OCI-LY3 (cell line): ENCODE measurements at regions not wholly inside any gene's neighbourhood (a gene's known extent, or its start where the extent isn't known, plus 50 kb on each side); places are given as distances from the start of the nearest gene placed in this dataset.

Source experiments
- H2AFZ ChIP-seq: fragments of 200-600, 300-600 bp; shearing (Covaris generic); 2 replicates; pipeline ENCODE4 v1.6.0; 2014; ENCODE audit warnings: antibody characterized with exemption, low read depth, low read length
- H3K27ac ChIP-seq: fragments of 200-600, 300-600 bp; sonication (generic); 2 replicates; pipeline ENCODE4 v1.5.1; 2014; ENCODE audit warnings: mild to moderate bottlenecking, low read length, moderate library complexity, mixed read lengths
- H3K27me3 ChIP-seq: fragments of 200-600, 300-600 bp; sonication (generic); 2 replicates; pipeline ENCODE4 v1.6.1; 2014; ENCODE audit warnings: low read depth, low read length, mixed read lengths
- H3K36me3 ChIP-seq: fragments of 200-600, 300-600 bp; sonication (generic); replicated peaks from 2 replicates; pipeline ENCODE3; 2014; ENCODE audit warnings: low read depth, low read length, mixed read lengths
- H3K4me1 ChIP-seq: fragments of 300-600, 200-600 bp; sonication (generic); 2 replicates; pipeline ENCODE4 v1.6.1; 2014; ENCODE audit warnings: low read length, mixed read lengths
- H3K4me2 ChIP-seq: fragments of 200-600, 300-600 bp; sonication (generic); 2 replicates; pipeline ENCODE4 v1.6.1; 2014; ENCODE audit warnings: low read length, mixed read lengths
- H3K4me3 ChIP-seq: fragments of 300-600, 200-600 bp; sonication (generic); 2 replicates; pipeline ENCODE4 v1.5.1; 2014; ENCODE audit warnings: antibody characterized with exemption, mild to moderate bottlenecking, low read length, moderate library complexity
- H3K79me2 ChIP-seq: fragments of 300-600, 200-600 bp; shearing (Covaris generic); 2 replicates; pipeline ENCODE4 v1.6.1; 2014; ENCODE audit warnings: mild to moderate bottlenecking, low read length, mixed read lengths
- H3K9ac ChIP-seq: fragments of 300-600, 200-600 bp; shearing (Covaris generic); 2 replicates; pipeline ENCODE4 v1.6.0; 2014; ENCODE audit warnings: mild to moderate bottlenecking, low read length, moderate library complexity
- H3K9me3 ChIP-seq: fragments of 200-600, 300-600 bp; shearing (Covaris generic); 2 replicates; pipeline ENCODE4 v1.6.1; 2014; ENCODE audit warnings: low read length, mixed read lengths; ENCODE audit not compliant: insufficient read depth
- H4K20me1 ChIP-seq: fragments of 200-600, 300-600 bp; sonication (generic); 2 replicates; pipeline ENCODE4 v1.6.1; 2016; ENCODE audit warnings: low read length, mixed read lengths; ENCODE audit not compliant: insufficient read depth
- EZH2phosphoT487 ChIP-seq: fragments of 200-600 bp; shearing (Covaris generic); IDR thresholded peaks from 2 replicates; pipeline ENCODE4 v1.6.1; 2018; ENCODE audit warnings: antibody characterized with exemption, mixed run types, low read depth
- TF ChIP-seq, protein P1 (sequence below): fragments of 200-600, 300-600 bp; sonication (generic); IDR thresholded peaks from 2 replicates; pipeline ENCODE4 v1.5.1; 2014; ENCODE audit warnings: antibody characterized with exemption, low read length, low read depth

DNA sequence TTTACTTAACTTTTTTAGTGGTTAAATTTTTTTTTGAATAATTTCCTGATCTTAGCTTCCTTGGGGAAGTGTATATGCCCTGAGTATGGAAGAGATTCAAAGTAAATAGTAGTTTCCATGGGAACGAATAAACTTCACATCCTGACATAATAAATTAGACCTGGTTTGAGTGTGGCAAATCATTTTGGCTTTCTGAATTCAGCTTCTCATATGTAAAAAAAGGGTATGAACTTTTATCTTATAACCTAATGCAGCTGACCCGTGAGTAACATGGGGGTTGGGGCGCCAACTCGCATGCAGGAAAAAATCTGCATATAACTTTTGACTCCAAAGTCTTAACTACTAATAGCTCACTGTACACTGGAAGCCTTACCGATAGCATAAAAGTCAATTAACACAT is 736.8 kb upstream of the NCAM2 start:
- Histone ChIP-seq H4K20me1 (no peaks in the 10 kb centered on the region), H3K4me1 (no peaks in the 10 kb centered on the region), H3K79me2 (no peaks in the 10 kb centered on the region), H3K4me3 (no peak overlapping the region), H3K27me3 (no peaks in the 10 kb centered on the region), H3K36me3 (no peaks in the 10 kb centered on the region), H3K9me3 (no peaks in the 10 kb centered on the region), H3K4me2 (no peak overlapping the region), H3K27ac (no peak overlapping the region), H2AFZ (no peak overlapping the region), H3K9ac (no peak overlapping the region)
- TF ChIP-seq, protein P1, sequence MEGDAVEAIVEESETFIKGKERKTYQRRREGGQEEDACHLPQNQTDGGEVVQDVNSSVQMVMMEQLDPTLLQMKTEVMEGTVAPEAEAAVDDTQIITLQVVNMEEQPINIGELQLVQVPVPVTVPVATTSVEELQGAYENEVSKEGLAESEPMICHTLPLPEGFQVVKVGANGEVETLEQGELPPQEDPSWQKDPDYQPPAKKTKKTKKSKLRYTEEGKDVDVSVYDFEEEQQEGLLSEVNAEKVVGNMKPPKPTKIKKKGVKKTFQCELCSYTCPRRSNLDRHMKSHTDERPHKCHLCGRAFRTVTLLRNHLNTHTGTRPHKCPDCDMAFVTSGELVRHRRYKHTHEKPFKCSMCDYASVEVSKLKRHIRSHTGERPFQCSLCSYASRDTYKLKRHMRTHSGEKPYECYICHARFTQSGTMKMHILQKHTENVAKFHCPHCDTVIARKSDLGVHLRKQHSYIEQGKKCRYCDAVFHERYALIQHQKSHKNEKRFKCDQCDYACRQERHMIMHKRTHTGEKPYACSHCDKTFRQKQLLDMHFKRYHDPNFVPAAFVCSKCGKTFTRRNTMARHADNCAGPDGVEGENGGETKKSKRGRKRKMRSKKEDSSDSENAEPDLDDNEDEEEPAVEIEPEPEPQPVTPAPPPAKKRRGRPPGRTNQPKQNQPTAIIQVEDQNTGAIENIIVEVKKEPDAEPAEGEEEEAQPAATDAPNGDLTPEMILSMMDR, result no peak
- TF ChIP-seq EZH2phosphoT487, result no peak

DNA sequence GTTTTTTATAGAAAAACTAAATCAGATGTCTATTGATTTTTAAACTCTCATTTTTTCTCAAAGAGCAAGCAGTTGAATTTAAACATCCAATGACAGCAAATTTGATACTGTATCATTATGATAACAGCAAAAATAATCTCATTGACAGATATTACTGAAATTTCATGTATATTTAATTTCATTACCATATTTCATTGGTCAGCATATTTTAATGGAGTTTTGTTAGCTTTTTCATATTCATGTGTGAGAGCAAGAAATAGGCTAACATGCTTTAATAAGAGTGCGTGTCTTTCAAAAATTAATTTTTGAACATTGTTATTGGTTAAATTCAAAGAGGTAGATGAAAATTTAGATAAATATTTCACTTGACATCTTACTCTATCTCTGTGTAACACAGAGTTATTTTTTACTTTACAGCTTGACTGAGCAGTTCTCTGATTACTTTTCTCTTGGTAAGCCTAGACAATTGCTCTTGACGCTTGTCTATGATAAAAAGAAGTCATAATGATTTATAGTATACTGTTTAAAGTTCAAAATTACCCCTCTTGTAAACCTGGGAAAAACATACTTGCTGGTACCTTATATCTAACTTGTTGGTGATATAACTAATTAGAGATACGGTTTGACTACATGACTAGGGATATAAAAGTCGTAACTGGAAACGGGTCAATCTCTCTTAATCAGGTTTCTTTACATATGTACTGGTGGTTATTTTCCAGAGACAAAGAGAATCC is 732.3 kb upstream of the NCAM2 start:
- Histone ChIP-seq H3K79me2 (no peaks in the 10 kb centered on the region), H4K20me1 (no peaks in the 10 kb centered on the region), H3K27me3 (no peaks in the 10 kb centered on the region), H3K4me3 (no peak overlapping the region), H3K4me1 (no peaks in the 10 kb centered on the region), H3K4me2 (no peak overlapping the region), H3K27ac (no peak overlapping the region), H3K9me3 (no peaks in the 10 kb centered on the region), H3K9ac (no peak overlapping the region), H3K36me3 (no peaks in the 10 kb centered on the region), H2AFZ (no peak overlapping the region)
- TF ChIP-seq EZH2phosphoT487, result no peak
- TF ChIP-seq, protein P1, result no peak

DNA sequence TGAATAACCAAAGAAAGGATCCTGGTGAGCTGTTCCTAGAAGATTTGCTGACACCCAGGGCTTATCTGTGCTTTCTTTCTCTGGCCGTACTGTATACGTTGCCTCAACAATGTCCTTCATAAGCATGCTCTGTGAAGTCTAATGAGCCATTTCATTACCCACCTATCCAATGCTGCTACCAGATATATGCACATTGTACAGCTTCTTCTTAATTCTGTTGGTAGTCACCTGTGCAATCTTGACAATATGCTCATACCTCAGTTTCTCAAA is 731.8 kb upstream of the NCAM2 start:
- no peak for TF ChIP-seq EZH2phosphoT487
- TF ChIP-seq, protein P1, result no peak
- Histone ChIP-seq H3K9ac (no peak overlapping the region), H3K36me3 (no peaks in the 10 kb centered on the region), H3K4me1 (no peaks in the 10 kb centered on the region), H3K27ac (no peak overlapping the region), H3K27me3 (no peaks in the 10 kb centered on the region), H2AFZ (no peak overlapping the region), H4K20me1 (no peaks in the 10 kb centered on the region), H3K9me3 (no peaks in the 10 kb centered on the region), H3K4me2 (no peak overlapping the region), H3K4me3 (no peak overlapping the region), H3K79me2 (no peaks in the 10 kb centered on the region)

DNA sequence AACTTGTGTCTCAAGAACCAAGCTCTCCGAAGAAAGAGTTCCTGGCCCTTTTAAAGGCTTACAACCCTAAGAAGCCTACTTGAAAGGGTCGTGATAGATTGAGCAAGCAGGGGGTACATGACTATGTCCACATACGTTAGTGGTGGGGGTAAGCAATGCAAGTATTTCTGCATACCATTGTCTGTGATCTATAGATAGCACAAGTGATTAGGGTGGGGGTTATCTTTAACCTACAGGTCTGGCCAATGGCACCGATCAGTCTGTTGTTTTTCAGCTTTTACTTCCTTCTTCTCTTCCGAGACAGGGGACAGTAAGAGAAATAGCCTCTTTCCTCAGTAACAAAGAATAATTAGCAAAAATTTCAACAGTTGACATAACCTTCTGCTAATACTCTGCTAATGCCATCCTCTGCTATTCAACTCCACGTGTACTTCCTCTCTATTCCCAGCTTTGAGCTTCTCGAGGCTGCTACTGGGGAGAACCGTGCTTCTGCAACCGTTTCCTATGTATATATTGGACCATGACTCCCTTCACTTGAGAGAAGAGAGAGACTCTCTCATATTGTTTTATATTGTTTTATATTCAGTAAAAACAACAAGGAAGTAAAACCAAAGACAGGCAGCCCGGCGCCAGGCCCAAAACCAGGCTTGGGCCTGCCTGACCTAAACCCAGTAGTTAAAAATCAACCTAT is 727.7 kb upstream of the NCAM2 start:
- TF ChIP-seq, protein P1, result no peak
- no peak for TF ChIP-seq EZH2phosphoT487
- Histone ChIP-seq H3K4me2 (no peak overlapping the region), H3K27ac (no peak overlapping the region), H3K9ac (no peak overlapping the region), H4K20me1 (no peaks in the 10 kb centered on the region), H2AFZ (no peak overlapping the region), H3K4me1 (no peaks in the 10 kb centered on the region), H3K79me2 (no peaks in the 10 kb centered on the region), H3K4me3 (no peak overlapping the region), H3K27me3 (no peaks in the 10 kb centered on the region), H3K36me3 (no peaks in the 10 kb centered on the region), H3K9me3 (no peaks in the 10 kb centered on the region)
